GM12878 (cell line): ENCODE measurements at regions not wholly inside any gene's neighbourhood (a gene's known extent, or its start where the extent isn't known, plus 50 kb on each side); places are given as distances from the start of the nearest gene placed in this dataset.

Source experiments
- ATAC-seq: fragments of 200-7000 bp; cut with Tn5 transposase; 3 replicates; pipeline ENCODE4 v1.9.1; 2020; ENCODE audit warnings: mild to moderate bottlenecking, moderate library complexity
- BruUV-seq: library from RNA; stranded (reverse); fragments of 400-500 nt; replicated peaks from 2 replicates; lab custom pipeline; 2021; lab: Mats Ljungman, UMichigan
- CTCF ChIA-PET: fragments of 300-600 bp; sonication (Branson Sonifier 250); formaldehyde crosslinking; extraction: SDS; loops from one replicate; lab custom pipeline; 2021; ENCODE audit warnings: inconsistent platforms; lab: Yijun Ruan, JAX
- POLR2A ChIA-PET: fragments of 350-600 bp; formaldehyde crosslinking; extraction: SDS; loops from one replicate; lab custom pipeline; 2021; ENCODE audit warnings: inconsistent platforms; lab: Charles Lee
- RAD21 ChIA-PET: fragments of 300-600 bp; sonication (Branson Sonifier 250); formaldehyde crosslinking; loops from one replicate; lab custom pipeline; 2023; ENCODE audit warnings: antibody characterized with exemption; ENCODE audit not compliant: unreplicated experiment; lab: Charles Lee
- SMC1A ChIA-PET: fragments of 300-600 bp; sonication (Branson Sonifier 250); formaldehyde crosslinking; loops from one replicate; lab custom pipeline; 2023; ENCODE audit not compliant: unreplicated experiment, uncharacterized antibody; lab: Charles Lee
- DNase-seq: peaks from one replicate; pipeline ENCODE4 v3.0.0-alpha.2; 2011; ENCODE audit warnings: low read depth, low spot score
- FAIRE-seq: peaks from 3 replicates; lab custom pipeline; 2011; peaks lifted over from hg19 to GRCh38; lab: Jason Lieb, UNC
- H2AFZ ChIP-seq: 2 replicates; pipeline ENCODE4 v1.6.0; 2011; ENCODE audit warnings: low read depth, low read length, control low read depth; ENCODE audit not compliant: control insufficient read depth
- H3K27ac ChIP-seq: 2 replicates; pipeline ENCODE4 v1.5.1; 2011; ENCODE audit warnings: control low read depth; ENCODE audit not compliant: control insufficient read depth, insufficient read depth
- H3K27me3 ChIP-seq, 2 experiments: replicated peaks in 1 of 2; 2 replicates each; pipeline versions ENCODE4 v1.6.0 to v1.6.1; 2011; ENCODE audit warnings: low read length in 1 of 2; ENCODE audit not compliant: control insufficient read depth in 2 of 2, insufficient read depth in 2 of 2
- H3K36me3 ChIP-seq, 2 experiments: 2 replicates each; pipeline ENCODE4 v1.5.1; 2011; ENCODE audit warnings: low read length in 1 of 2; ENCODE audit not compliant: control insufficient read depth in 2 of 2, insufficient read depth in 2 of 2
- H3K4me1 ChIP-seq: 2 replicates; pipeline ENCODE4 v1.6.1; 2011; ENCODE audit warnings: mild to moderate bottlenecking, low read length, moderate library complexity, mixed read lengths; ENCODE audit not compliant: control insufficient read depth, insufficient read depth
- H3K4me2 ChIP-seq: 2 replicates; pipeline ENCODE4 v1.6.0; 2011; ENCODE audit warnings: control low read depth; ENCODE audit not compliant: control insufficient read depth, insufficient read depth
- H3K4me3 ChIP-seq: fragments of 200-600 bp; sonication (generic); 2 replicates; pipeline ENCODE4 v1.5.1; 2016
- H3K79me2 ChIP-seq: 2 replicates; pipeline ENCODE4 v1.6.0; 2011; ENCODE audit warnings: low read length; ENCODE audit not compliant: control insufficient read depth, insufficient read depth
- H3K9ac ChIP-seq: 2 replicates; pipeline ENCODE4 v1.8.0; 2011; ENCODE audit warnings: low read length, control low read depth, mixed read lengths; ENCODE audit not compliant: control insufficient read depth, insufficient read depth
- H3K9me3 ChIP-seq: replicated peaks from 3 replicates; pipeline ENCODE4 v1.5.1; 2011; ENCODE audit warnings: mild to moderate bottlenecking, low read length; ENCODE audit not compliant: control insufficient read depth, insufficient read depth
- H4K20me1 ChIP-seq: 2 replicates; pipeline ENCODE4 v1.6.0; 2011; ENCODE audit not compliant: control insufficient read depth, insufficient read depth
- ASH2L ChIP-seq: fragments of 300-600, 200-600 bp; sonication (generic); IDR thresholded peaks from 2 replicates; pipeline ENCODE4 v1.6.1; 2017; ENCODE audit warnings: low read depth, mild to moderate bottlenecking, borderline replicate concordance
- BCL11A ChIP-seq: IDR thresholded peaks from 2 replicates; pipeline ENCODE4 v1.6.1; 2011; ENCODE audit warnings: low read depth, low read length
- CBX3 ChIP-seq: fragments of 200-600 bp; sonication (generic); IDR thresholded peaks from 2 replicates; pipeline ENCODE4 v1.6.1; 2016; ENCODE audit warnings: low read depth, borderline replicate concordance
- EZH2 ChIP-seq: IDR thresholded peaks from 2 replicates; pipeline ENCODE4 v1.6.1; 2012; ENCODE audit warnings: low read depth, mild to moderate bottlenecking, control low read depth, inconsistent platforms, low read length, borderline replicate concordance; ENCODE audit not compliant: control insufficient read depth
- GABPA ChIP-seq: IDR thresholded peaks from 2 replicates; pipeline ENCODE4 v1.6.1; 2014; ENCODE audit warnings: antibody characterized with exemption, low read depth, mild to moderate bottlenecking, inconsistent platforms
- JUNB ChIP-seq: IDR thresholded peaks from 2 replicates; pipeline ENCODE4 v1.6.1; 2016; ENCODE audit warnings: antibody characterized with exemption, mild to moderate bottlenecking
- RBBP5 ChIP-seq: fragments of 200-600 bp; sonication (generic); conservative IDR thresholded peaks from 2 replicates; pipeline ENCODE4 v1.6.1; 2016
- SUZ12 ChIP-seq: fragments of 200-600 bp; sonication (generic); IDR thresholded peaks from one replicate; pipeline ENCODE4 v1.6.1; 2018; ENCODE audit warnings: antibody characterized with exemption, mild to moderate bottlenecking; ENCODE audit not compliant: unreplicated experiment
- TBL1XR1 ChIP-seq: IDR thresholded peaks from 2 replicates; pipeline ENCODE4 v1.6.1; 2012; ENCODE audit warnings: low read depth, low read length, improper control_type of control experiment
- TCF3 ChIP-seq: IDR thresholded peaks from 2 replicates; pipeline ENCODE4 v1.6.1; 2012; ENCODE audit warnings: low read depth, mild to moderate bottlenecking, low read length, borderline replicate concordance; ENCODE audit not compliant: insufficient read depth
- USF1 ChIP-seq: IDR thresholded peaks from 2 replicates; pipeline ENCODE4 v1.6.1; 2011; ENCODE audit warnings: borderline replicate concordance, low read depth, mild to moderate bottlenecking, moderate library complexity, mixed read lengths, low read length; ENCODE audit not compliant: insufficient read depth; ENCODE audit errors: extremely low read length
- ZBTB33 ChIP-seq: fragments of 450-650 bp; IDR thresholded peaks from 2 replicates; pipeline ENCODE4 v1.6.1; 2017; ENCODE audit warnings: mild to moderate bottlenecking
- ZNF207 ChIP-seq: fragments of 450-650 bp; IDR thresholded peaks from 2 replicates; pipeline ENCODE4 v1.6.1; 2014; ENCODE audit warnings: antibody characterized with exemption, mild to moderate bottlenecking, borderline replicate concordance
- ZNF622 ChIP-seq: fragments of 450-650 bp; IDR thresholded peaks from 2 replicates; pipeline ENCODE4 v1.6.1; 2017; ENCODE audit warnings: mild to moderate bottlenecking, inconsistent platforms
- WGBS: methylation state at CpG from one replicate; pipeline ENCODE4 v1.1.6; 2016; ENCODE audit warnings: low lambda C conversion rate; ENCODE audit not compliant: insufficient replicate concordance, insufficient coverage; ENCODE audit errors: missing lambda C conversion rate; 5-methylcytosine and 5-hydroxymethylcytosine counted together
- in situ Hi-C: fragments of 300-500 bp; cut with MboI; formaldehyde crosslinking; loops from 9 replicates; pipeline ENCODE4 v1.14.3; 2018; ENCODE audit warnings: mixed read lengths
- intact Hi-C: fragments of 100-400 bp; cut with micrococcal nuclease; formaldehyde crosslinking; loops from one replicate; pipeline ENCODE4 v1.14.2; 2022; ENCODE audit not compliant: unreplicated experiment

DNA sequence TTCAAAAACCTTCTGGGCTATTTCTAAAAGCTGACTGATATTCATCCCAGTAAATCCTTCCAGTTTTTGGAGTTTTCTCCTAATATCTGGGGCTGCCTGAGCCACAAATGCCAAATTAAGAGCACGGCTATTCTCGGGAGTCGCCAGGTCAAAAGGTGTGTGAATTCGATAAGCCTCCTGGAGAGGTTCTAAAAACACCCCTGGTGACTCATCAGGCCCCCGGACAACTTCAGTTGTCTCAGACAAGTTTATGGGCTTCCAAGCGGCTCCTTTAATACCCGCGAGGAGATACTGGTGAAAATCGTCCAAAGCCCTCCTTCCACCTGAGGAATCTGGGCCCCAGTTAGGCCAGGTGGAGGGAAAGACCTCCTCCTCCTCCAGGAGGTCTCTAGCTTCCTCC lies 677.1 kb downstream of the TMEM121 start:
- H4K20me1 ChIP-seq, result no peaks in the 10 kb centered on the region

DNA sequence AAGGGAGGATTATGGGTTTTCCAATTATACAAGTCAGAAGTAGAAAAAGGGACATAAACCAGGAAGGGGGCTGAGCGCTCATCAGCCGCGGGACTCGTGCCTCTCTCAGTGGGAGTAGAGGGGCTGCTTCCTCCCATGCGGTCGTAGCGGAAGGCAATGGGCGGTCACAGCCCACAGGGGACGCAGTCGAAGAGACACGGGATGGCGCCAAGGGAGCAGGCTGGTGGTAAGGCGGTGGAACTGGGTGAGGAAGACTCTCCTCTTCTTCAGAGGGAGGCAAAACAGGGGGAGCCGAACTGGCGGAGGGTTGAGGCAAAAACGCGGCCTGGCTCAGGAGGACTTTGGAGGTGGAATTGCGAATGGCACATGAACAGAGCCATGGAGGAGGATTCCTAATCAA lies 677.7 kb downstream of the TMEM121 start:
- 75% methylated on average over 18 of the region's 18 CpGs for WGBS

More for the DNA sequence above, 677.1 kb downstream of the TMEM121 start:
- FAIRE-seq (no peak), DNase-seq (no peak), ATAC-seq (no peak)
- no peak overlapping the region for H3K27ac ChIP-seq
- ChIA-PET CTCF (no interaction called here), SMC1A (no interaction called here), RAD21 (no interaction called here), POLR2A (no interaction called here)
- no peak overlapping the region for H3K4me3 ChIP-seq
- H3K27me3 ChIP-seq, result no peaks in the 10 kb centered on the region; a peak in 1 of 4 replicates
- H2AFZ ChIP-seq, result no peak overlapping the region
- H3K36me3 ChIP-seq, result no peaks in the 10 kb centered on the region
- BruUV-seq, result no TSS peak
- no peak overlapping the region for H3K4me2 ChIP-seq
- no peaks in the 10 kb centered on the region for H3K9me3 ChIP-seq
- H3K79me2 ChIP-seq, result no peaks in the 10 kb centered on the region
- in situ Hi-C loops, result no loop called here
- 46% methylated on average over 9 of the region's 9 CpGs for whole genome bisulfite sequencing
- TF ChIP-seq RBBP5 (no peak), EZH2 (no peak), ZNF207 (no peak), SUZ12 (no peak), USF1 (no peak), ASH2L (no peak)
- H3K9ac ChIP-seq, result no peak overlapping the region
- intact Hi-C loops, result no loop called here
- no peaks in the 10 kb centered on the region for H3K4me1 ChIP-seq

More for the DNA sequence above, 677.7 kb downstream of the TMEM121 start:
- H2AFZ ChIP-seq, result no peak overlapping the region
- CTCF ChIA-PET, result no interaction called here
- TF ChIP-seq TBL1XR1 (no peak), ZNF622 (no peak), BCL11A (no peak), JUNB (no peak), TCF3 (no peak), CBX3 (no peak), GABPA (no peak), ZBTB33 (no peak)
- TF ChIP-seq, all 136 proteins: peak for 0
- H3K9ac ChIP-seq, result no peak overlapping the region
- ChIA-PET RAD21 (no interaction called here), POLR2A (no interaction called here), SMC1A (no interaction called here)
- no TSS peak for BruUV-seq
- H3K4me2 ChIP-seq, result no peak overlapping the region
- no peaks in the 10 kb centered on the region for H3K79me2 ChIP-seq
- H3K27ac ChIP-seq, result no peak overlapping the region
- FAIRE-seq (no peak), ATAC-seq (no peak), DNase-seq (no peak)
- H4K20me1 ChIP-seq, result no peaks in the 10 kb centered on the region
- intact Hi-C loops, result no loop called here
- no peak overlapping the region for H3K4me3 ChIP-seq
- in situ Hi-C loops, result no loop called here
- no peaks in the 10 kb centered on the region for H3K9me3 ChIP-seq
- no peaks in the 10 kb centered on the region; a peak in 1 of 4 replicates for H3K27me3 ChIP-seq
- H3K36me3 ChIP-seq, result no peaks in the 10 kb centered on the region
- H3K4me1 ChIP-seq, result no peaks in the 10 kb centered on the region
